Uterus (tissue), 2 donors: ENCODE measurements at regions not wholly inside any gene's neighbourhood (a gene's known extent, or its start where the extent isn't known, plus 50 kb on each side); places are given as distances from the start of the nearest gene placed in this dataset.

ENCODE experiments used
- CTCF ChIP-seq, 4 experiments: fragments of 200-600 bp in 2 of 4; fragments of 450-650 bp in 2 of 4; sonication (generic) in 2 of 4; IDR thresholded peaks; one replicate each; pipeline ENCODE4 v1.5.1; 2016 to 2019; ENCODE audit warnings: antibody characterized with exemption in 4 of 4, mild to moderate bottlenecking in 2 of 4, moderate library complexity in 1 of 4
- POLR2A ChIP-seq, 2 donors: fragments of 450-650 bp; IDR thresholded peaks; one replicate each; pipeline ENCODE4 v1.6.1; 2016; ENCODE audit warnings: antibody characterized with exemption in 2 of 2, mild to moderate bottlenecking in 1 of 2, moderate library complexity in 1 of 2

- TF ChIP-seq CTCF (IDR thresholded peaks at IDR 0.05) = no peak
- no peak for TF ChIP-seq POLR2A (IDR thresholded peaks at IDR 0.05)
Measured at GRCh38 chr2:106032676-106033075, 161.4 kb downstream of the UXS1 start.
